ENCODE measurements at regions not wholly inside any gene's neighbourhood (a gene's known extent, or its start where the extent isn't known, plus 50 kb on each side); places are given as distances from the start of the nearest gene placed in this dataset.

GRCh38 chr10:117662751-117663540 is 120.4 kb downstream of the EMX2 start:
- Histone ChIP-seq H3K27me3 (replicated peaks in 1 of 2; ENCODE audit: control insufficient read depth in 2 of 2, insufficient read depth in 2 of 2, low read length in 1 of 2) (no peaks in the 10 kb centered on the region), H3K36me3 (ENCODE audit: control insufficient read depth in 2 of 2, insufficient read depth in 2 of 2, low read length in 1 of 2) (no peaks in the 10 kb centered on the region), H3K79me2 (ENCODE audit: control insufficient read depth, insufficient read depth, low read length) (no peaks in the 10 kb centered on the region), H3K4me2 (ENCODE audit: control insufficient read depth, insufficient read depth) (peak overlapping the region; percentile 19; the same call in 1 of the 2 replicates), H3K27ac (ENCODE audit: control insufficient read depth, insufficient read depth) (peak overlapping the region; percentile 38; the same call in 1 of the 2 replicates), H3K4me1 (ENCODE audit: control insufficient read depth, insufficient read depth, low read length) (peaks cover 9% of the 10 kb centered on the region), H4K20me1 (ENCODE audit: control insufficient read depth, insufficient read depth) (no peaks in the 10 kb centered on the region), H3K4me3 (no peak overlapping the region), H3K9me3 (replicated peaks; ENCODE audit: control insufficient read depth, insufficient read depth, low read length) (peaks cover 4% of the 10 kb centered on the region; the same call in 2 of the 3 replicates), H3K9ac (ENCODE audit: control insufficient read depth, insufficient read depth, low read length) (no peak overlapping the region; the same call in 1 of the 2 replicates), H2AFZ (ENCODE audit: control insufficient read depth, low read depth, low read length) (0 out of 2 replicates have a peak overlapping the region, but pooled peaks have one; percentile 15)
- ChIA-PET POLR2A (interaction anchor here (0.8 to 1.8 kb wide), 6 partner anchors 9 to 46 kb away, joined by 3 to 6 read pairs (median 4); no protein-coding TSS in a partner anchor), RAD21 (ENCODE audit: unreplicated experiment) (interaction anchor here (0.7 to 5.0 kb wide), 9 partner anchors 10 to 125 kb away, joined by 3 to 64 read pairs (median 5); no protein-coding TSS in a partner anchor), SMC1A (ENCODE audit: uncharacterized antibody, unreplicated experiment) (interaction anchor here (1.1 to 17.2 kb wide), 8 partner anchors 11 to 125 kb away, joined by 3 to 300 read pairs (median 6); no protein-coding TSS in a partner anchor), CTCF (interaction anchor here (0.9 to 3.2 kb wide), 3 partner anchors 11 to 167 kb away, joined by 3 to 23 read pairs (median 4); no protein-coding TSS in a partner anchor)
- no peak for TF ChIP-seq BHLHE40 (IDR thresholded peaks at IDR 0.05; ENCODE audit: borderline replicate concordance in 1 of 2, low read depth in 2 of 2, low read length in 1 of 2)
- no peak for TF ChIP-seq CHD4 (IDR thresholded peaks at IDR 0.05)
- no peak for TF ChIP-seq EGR1 (IDR thresholded peaks at IDR 0.05; ENCODE audit: borderline replicate concordance in 1 of 2, low read depth in 2 of 2, low read length in 2 of 2)
- TF ChIP-seq KLF5 (IDR thresholded peaks at IDR 0.05; ENCODE audit: partially characterized antibody): no peak
- no peak for TF ChIP-seq USF2 (IDR thresholded peaks at IDR 0.05; ENCODE audit: borderline replicate concordance, low read depth, low read length)
- no peak for TF ChIP-seq NFYB (IDR thresholded peaks at IDR 0.05; ENCODE audit: insufficient read depth, low read depth, low read length)
- TF ChIP-seq IRF4 (IDR thresholded peaks at IDR 0.05; ENCODE audit: low read depth, low read length): no peak
- no peak for TF ChIP-seq ZBTB33 (IDR thresholded peaks at IDR 0.05)
- TF ChIP-seq ATF2 (IDR thresholded peaks at IDR 0.05; ENCODE audit: low read length): no peak
- no peak for TF ChIP-seq CREM (IDR thresholded peaks at IDR 0.05; ENCODE audit: low read depth)
- no peak for TF ChIP-seq RCOR1 (conservative IDR thresholded peaks at IDR 0.05; ENCODE audit: low read depth, low read length)
- no peak for FAIRE-seq
- DNase-seq (ENCODE audit: low read depth, low spot score): no peak
- in situ Hi-C loops (cut with MboI): no loop called here
- no TSS peak for BruUV-seq (replicated peaks)
- WGBS (ENCODE audit: insufficient coverage, insufficient replicate concordance, low lambda C conversion rate, missing lambda C conversion rate): 62% methylated on average over 7 of the region's 7 CpGs
- peak; percentile 37 for ATAC-seq
- intact Hi-C loops (cut with micrococcal nuclease; ENCODE audit: unreplicated experiment): loop anchor here (1.0 to 2.0 kb wide), 2 partner anchors 10 to 46 kb away; no protein-coding TSS in a partner anchor

Measured in GM12878 (cell line).